Esophagus squamous epithelium (tissue), 5 donors: ENCODE measurements at regions not wholly inside any gene's neighbourhood (a gene's known extent, or its start where the extent isn't known, plus 50 kb on each side); places are given as distances from the start of the nearest gene placed in this dataset.
"Not testable (repeated sequence)": the region's sequence is repeated elsewhere in the genome, so short reads cannot be mapped to it uniquely, and the experiment has no call there.

ENCODE experiments used
- DNase-seq: peaks from one replicate; lab custom pipeline; 2025; lab: John Stamatoyannopoulos, UW
- H3K27ac ChIP-seq, 4 donors: fragments of 200-600 bp; sonication (generic); one replicate each; pipeline ENCODE4 v1.5.1; 2016 to 2019; ENCODE audit warnings: mild to moderate bottlenecking in 1 of 4
- H3K27me3 ChIP-seq, 4 donors: fragments of 200-600 bp; sonication (generic); 1 replicate in 3 of 4; 2 replicates in 1 of 4; pipeline versions ENCODE4 v1.5.1 to v1.6.0; 2017 to 2021; ENCODE audit warnings: antibody characterized with exemption in 1 of 4
- H3K36me3 ChIP-seq, 3 donors: fragments of 200-600 bp; sonication (generic); one replicate each; pipeline ENCODE4 v1.5.1; 2016 to 2019
- H3K4me1 ChIP-seq, 3 donors: fragments of 200-600 bp; sonication (generic); one replicate each; pipeline ENCODE4 v1.5.1; 2017 to 2019
- H3K4me3 ChIP-seq, 4 donors: fragments of 200-600 bp; sonication (generic); 1 replicate in 3 of 4; 2 replicates in 1 of 4; pipeline ENCODE4 v1.5.1; 2016 to 2019; ENCODE audit warnings: mild to moderate bottlenecking in 2 of 4, moderate library complexity in 1 of 4
- H3K9me3 ChIP-seq, 3 donors: fragments of 200-600 bp; sonication (generic); one replicate each; pipeline ENCODE4 v1.5.1; 2016 to 2019
- POLR2A ChIP-seq, 4 donors: fragments of 450-650 bp; IDR thresholded peaks; one replicate each; pipeline ENCODE4 v1.6.1; 2017; ENCODE audit warnings: antibody characterized with exemption in 4 of 4, mild to moderate bottlenecking in 4 of 4, moderate library complexity in 3 of 4
- WGBS, 2 donors: methylation state at CpG; one replicate each; pipeline ENCODE4 v1.1.5; 2018; 5-methylcytosine and 5-hydroxymethylcytosine counted together
- intact Hi-C: fragments of 100-400 bp; cut with DNase I; formaldehyde crosslinking; loops from one replicate; pipeline ENCODE4 v1.15.0; 2022
- TF ChIP-seq, protein P1 (sequence below), 6 experiments: fragments of 450-650 bp in 4 of 6; fragments of 200-600 bp in 2 of 6; sonication (generic) in 2 of 6; IDR thresholded peaks; one replicate each; pipeline ENCODE4 v1.5.1; 2016 to 2019; ENCODE audit warnings: antibody characterized with exemption in 6 of 6, mild to moderate bottlenecking in 4 of 6, moderate library complexity in 4 of 6
- donor health status: DM: yes; HTN: yes; CAD: no.

DNA sequence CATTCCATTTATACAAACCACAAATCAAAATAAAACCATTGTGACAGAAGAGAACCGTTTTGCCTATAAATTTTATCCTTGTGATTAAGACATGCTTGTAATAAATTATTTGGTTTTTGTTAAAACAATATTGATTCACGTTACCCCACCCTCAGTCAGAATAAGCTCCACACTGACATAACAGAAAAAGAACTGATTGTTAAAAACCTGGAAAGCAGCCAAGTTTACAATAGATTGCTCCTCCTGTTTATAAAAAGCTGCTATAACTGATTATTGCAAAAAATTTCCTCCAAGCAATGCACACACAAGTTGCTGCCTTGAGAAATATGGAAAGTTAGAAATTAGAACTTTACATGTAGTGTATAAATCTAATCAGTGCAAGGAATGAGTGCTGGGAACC is 263.5 kb downstream of the SETD4 start:
- DNase-seq, result no peak
- peaks cover 0 to 56% (median 12%) of the 10 kb centered on the region in 3 donors for H3K4me1 ChIP-seq
- no peak overlapping the region for H3K4me3 ChIP-seq
- H3K36me3 ChIP-seq, result no peaks in the 10 kb centered on the region
- intact Hi-C loops, result no loop called here
- H3K27me3 ChIP-seq, result no peaks in the 10 kb centered on the region
- H3K9me3 ChIP-seq, result no peaks in the 10 kb centered on the region
- TF ChIP-seq, protein P1, sequence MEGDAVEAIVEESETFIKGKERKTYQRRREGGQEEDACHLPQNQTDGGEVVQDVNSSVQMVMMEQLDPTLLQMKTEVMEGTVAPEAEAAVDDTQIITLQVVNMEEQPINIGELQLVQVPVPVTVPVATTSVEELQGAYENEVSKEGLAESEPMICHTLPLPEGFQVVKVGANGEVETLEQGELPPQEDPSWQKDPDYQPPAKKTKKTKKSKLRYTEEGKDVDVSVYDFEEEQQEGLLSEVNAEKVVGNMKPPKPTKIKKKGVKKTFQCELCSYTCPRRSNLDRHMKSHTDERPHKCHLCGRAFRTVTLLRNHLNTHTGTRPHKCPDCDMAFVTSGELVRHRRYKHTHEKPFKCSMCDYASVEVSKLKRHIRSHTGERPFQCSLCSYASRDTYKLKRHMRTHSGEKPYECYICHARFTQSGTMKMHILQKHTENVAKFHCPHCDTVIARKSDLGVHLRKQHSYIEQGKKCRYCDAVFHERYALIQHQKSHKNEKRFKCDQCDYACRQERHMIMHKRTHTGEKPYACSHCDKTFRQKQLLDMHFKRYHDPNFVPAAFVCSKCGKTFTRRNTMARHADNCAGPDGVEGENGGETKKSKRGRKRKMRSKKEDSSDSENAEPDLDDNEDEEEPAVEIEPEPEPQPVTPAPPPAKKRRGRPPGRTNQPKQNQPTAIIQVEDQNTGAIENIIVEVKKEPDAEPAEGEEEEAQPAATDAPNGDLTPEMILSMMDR (IDR thresholded peaks at IDR 0.05), result no peak
- TF ChIP-seq POLR2A (IDR thresholded peaks at IDR 0.05), result no peak
- WGBS, 2 donors, result 4 to 12% methylated on average over 2 of the region's 2 CpGs
- H3K27ac ChIP-seq, result no peak overlapping the region

DNA sequence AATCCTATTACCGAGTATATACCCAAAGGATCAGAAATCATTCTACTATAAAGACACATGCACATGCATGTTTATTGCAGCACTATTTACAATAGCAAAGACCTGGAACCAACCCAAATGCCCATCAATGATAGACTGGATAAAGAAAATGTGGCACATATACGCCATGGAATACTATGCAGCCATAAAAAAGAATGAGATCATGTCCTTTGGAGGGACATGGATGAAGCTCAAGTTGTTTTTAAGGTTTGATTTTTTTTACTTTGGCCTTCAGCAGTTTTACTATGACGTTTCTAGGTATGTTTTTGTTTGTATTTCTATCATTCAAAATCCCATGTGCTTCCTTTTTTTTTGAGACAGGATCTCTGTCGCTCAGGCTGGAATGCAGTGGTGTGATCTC is 265.8 kb downstream of the SETD4 start:
- H3K4me3 ChIP-seq, H3K27ac ChIP-seq, H3K27me3 ChIP-seq, H3K36me3 ChIP-seq, intact Hi-C loops, H3K9me3 ChIP-seq, DNase-seq: not testable (repeated sequence)
- peaks cover 0 to 33% (median 7%) of the 10 kb centered on the region in 3 donors for H3K4me1 ChIP-seq
- 83 to 88% methylated on average over 4 of the region's 4 CpGs for WGBS, 2 donors

DNA sequence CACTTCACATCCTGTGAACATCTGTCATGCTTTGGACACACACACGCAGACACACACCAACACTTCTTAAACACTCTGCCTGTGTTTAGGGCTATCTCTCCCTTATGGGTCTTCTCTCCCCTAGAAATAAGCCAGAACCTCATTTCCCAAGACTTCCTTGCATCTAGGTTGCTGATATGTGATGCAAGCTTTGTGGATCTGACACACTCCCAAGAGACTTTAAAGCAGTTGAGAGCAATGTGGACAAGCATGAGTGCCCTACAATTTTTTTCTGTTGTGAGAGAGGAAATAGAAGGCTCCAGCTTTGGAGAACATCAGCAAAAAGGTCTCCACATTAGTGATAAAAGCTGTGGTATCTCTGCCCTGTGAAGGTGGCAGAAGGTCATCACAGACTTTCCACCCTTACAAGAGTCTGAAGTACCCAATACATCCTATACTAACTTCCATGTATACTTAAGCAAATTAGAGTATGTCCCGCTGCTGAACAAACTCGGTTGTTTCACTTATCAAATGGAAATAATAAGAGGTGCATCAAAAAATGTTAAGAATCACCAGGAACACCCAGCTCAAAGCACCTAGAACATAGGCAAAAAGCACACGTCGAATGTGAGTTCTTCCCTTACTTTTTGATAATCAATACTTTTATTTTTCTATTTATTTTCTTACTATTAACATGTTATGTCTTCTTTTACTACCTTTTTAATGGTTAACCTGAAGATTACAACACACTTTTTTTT is 267.6 kb downstream of the SETD4 start:
- Histone ChIP-seq H3K4me1 (peaks cover 0 to 16% (median 7%) of the 10 kb centered on the region in 3 donors), H3K4me3 (no peak overlapping the region), H3K9me3 (no peaks in the 10 kb centered on the region), H3K27me3 (no peaks in the 10 kb centered on the region), H3K27ac (no peak overlapping the region), H3K36me3 (no peaks in the 10 kb centered on the region)
- TF ChIP-seq, protein P1 (IDR thresholded peaks at IDR 0.05), result no peak
- TF ChIP-seq POLR2A (IDR thresholded peaks at IDR 0.05), result no peak
- intact Hi-C loops, result no loop called here
- no peak for DNase-seq
- WGBS, 2 donors, result 86 to 92% methylated on average over 5 of the region's 5 CpGs

DNA sequence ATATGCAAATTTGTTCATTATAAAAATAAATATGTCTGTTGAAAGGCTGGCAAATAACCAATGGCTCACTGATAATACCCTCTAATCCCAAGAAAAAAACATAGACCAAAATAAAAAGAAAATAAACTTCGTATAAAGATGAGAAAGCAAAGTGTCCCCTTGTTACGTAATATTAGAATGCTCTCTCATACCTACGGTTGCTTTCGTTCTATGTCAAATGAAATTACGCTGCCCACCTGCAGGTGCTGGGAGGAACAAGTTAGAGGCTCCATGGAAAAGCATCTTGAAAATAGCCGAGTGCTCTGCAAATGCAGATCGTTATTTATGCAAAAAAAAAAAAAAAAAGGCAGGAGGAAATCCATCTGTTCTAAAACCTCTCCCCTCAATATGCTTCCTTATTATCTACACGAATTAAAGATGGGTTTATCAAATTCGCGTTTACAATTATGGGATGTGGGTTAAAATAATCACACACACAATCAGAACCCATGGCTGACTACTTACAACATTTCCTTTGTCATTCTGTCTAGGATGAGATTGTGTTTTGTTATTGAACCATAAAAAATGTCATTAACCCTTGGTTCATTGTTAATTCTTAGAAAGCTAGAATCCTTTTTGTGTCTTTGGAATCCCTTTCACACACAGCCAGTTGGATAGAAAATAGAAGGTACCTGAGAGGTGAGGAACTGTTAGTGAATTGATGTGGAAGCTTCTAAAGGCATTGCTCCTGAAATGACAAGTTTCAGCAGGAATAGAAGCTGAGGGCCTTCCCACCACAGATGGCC is 268.6 kb downstream of the SETD4 start:
- no peaks in the 10 kb centered on the region for H3K36me3 ChIP-seq
- H3K9me3 ChIP-seq, result no peaks in the 10 kb centered on the region
- H3K27me3 ChIP-seq, result no peaks in the 10 kb centered on the region
- TF ChIP-seq, protein P1 (IDR thresholded peaks at IDR 0.05), result no peak
- WGBS, 2 donors, result 64 to 72% methylated on average over 10 of the region's 10 CpGs
- peaks cover 0 to 6% (median under 1%) of the 10 kb centered on the region in 3 donors for H3K4me1 ChIP-seq
- no peak overlapping the region for H3K27ac ChIP-seq
- H3K4me3 ChIP-seq, result no peak overlapping the region
- DNase-seq, result no peak
- intact Hi-C loops, result no loop called here

DNA sequence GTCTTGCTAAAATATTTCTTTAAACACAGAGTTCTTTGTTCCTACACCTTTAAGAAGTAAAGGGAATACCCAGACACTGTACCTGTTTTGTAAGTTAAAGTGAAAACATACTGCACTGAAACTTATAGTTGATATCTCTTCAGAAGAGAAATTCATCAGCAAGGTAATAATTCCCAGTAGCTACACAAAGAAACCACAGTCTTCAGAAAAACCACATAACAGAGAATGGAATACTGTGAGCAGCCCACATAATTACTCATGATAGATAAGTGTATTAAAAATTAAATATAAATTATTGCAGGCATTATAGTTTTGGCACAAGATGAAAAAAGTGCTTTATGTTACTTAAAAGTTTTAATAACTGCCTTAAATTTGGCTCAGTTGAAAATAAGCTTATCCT is 276.6 kb downstream of the SETD4 start:
- Histone ChIP-seq H3K27ac (no peak overlapping the region), H3K27me3 (no peaks in the 10 kb centered on the region), H3K9me3 (no peaks in the 10 kb centered on the region), H3K36me3 (no peaks in the 10 kb centered on the region), H3K4me3 (no peak overlapping the region), H3K4me1 (peaks cover 0 to 12% (median 0%) of the 10 kb centered on the region in 3 donors)
- TF ChIP-seq, protein P1 (IDR thresholded peaks at IDR 0.05), result no peak
- TF ChIP-seq POLR2A (IDR thresholded peaks at IDR 0.05), result no peak
- no peak for DNase-seq
- intact Hi-C loops, result no loop called here
